BLaER1 (cell line): ENCODE measurements at regions not wholly inside any gene's neighbourhood (a gene's known extent, or its start where the extent isn't known, plus 50 kb on each side); places are given as distances from the start of the nearest gene placed in this dataset.

Experiments
- H3K27ac ChIP-seq: shearing (Covaris generic); formaldehyde crosslinking; 2 replicates; pipeline ENCODE4 v1.8.1; 2022
- H3K27me3 ChIP-seq: shearing (Covaris generic); formaldehyde crosslinking; 2 replicates; pipeline ENCODE4 v1.8.1; 2022
- H3K36me3 ChIP-seq: shearing (Covaris generic); formaldehyde crosslinking; 2 replicates; pipeline ENCODE4 v1.8.1; 2022
- H3K4me1 ChIP-seq: shearing (Covaris generic); formaldehyde crosslinking; 2 replicates; pipeline ENCODE4 v1.8.1; 2022
- H3K4me2 ChIP-seq: shearing (Covaris generic); formaldehyde crosslinking; 2 replicates; pipeline ENCODE4 v1.8.1; 2022
- H3K4me3 ChIP-seq: shearing (Covaris generic); formaldehyde crosslinking; 2 replicates; pipeline ENCODE4 v1.8.1; 2022
- H3K9ac ChIP-seq: shearing (Covaris generic); formaldehyde crosslinking; 2 replicates; pipeline ENCODE4 v1.8.1; 2022
- H3K9me3 ChIP-seq: shearing (Covaris generic); formaldehyde crosslinking; 2 replicates; pipeline ENCODE4 v1.8.1; 2022
- H4K20me1 ChIP-seq: shearing (Covaris generic); formaldehyde crosslinking; 2 replicates; pipeline ENCODE4 v1.8.1; 2022
- Cebpa-rat ChIP-seq: shearing (Covaris generic); IDR thresholded peaks from 2 replicates; pipeline ENCODE4 v1.8.1; 2022

DNA sequence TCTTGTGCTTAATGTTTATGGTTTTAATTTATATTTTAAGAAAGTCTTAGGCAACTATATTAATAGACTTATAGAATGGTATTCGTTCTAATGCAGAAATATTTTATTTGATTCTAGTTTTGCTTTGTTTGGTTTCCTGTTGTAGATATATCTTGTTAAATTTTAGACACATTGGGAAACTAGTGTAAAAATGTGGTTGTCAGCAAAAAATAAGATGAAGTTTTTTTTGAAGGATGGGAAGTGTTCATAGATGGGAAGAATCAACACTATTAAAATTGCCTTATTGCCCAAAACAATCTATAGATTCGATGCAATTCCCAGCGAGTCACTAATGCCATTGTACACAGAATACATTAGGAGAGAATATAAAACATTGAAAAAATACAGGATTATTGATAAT, 278.9 kb downstream of the ZWINT start:
- Histone ChIP-seq H3K27ac (no peak overlapping the region), H3K36me3 (no peaks in the 10 kb centered on the region), H3K4me2 (no peak overlapping the region), H3K4me1 (no peaks in the 10 kb centered on the region), H3K4me3 (no peak overlapping the region), H4K20me1 (no peaks in the 10 kb centered on the region), H3K9me3 (no peaks in the 10 kb centered on the region), H3K9ac (no peak overlapping the region), H3K27me3 (no peaks in the 10 kb centered on the region)
- no peak for TF ChIP-seq Cebpa-rat

DNA sequence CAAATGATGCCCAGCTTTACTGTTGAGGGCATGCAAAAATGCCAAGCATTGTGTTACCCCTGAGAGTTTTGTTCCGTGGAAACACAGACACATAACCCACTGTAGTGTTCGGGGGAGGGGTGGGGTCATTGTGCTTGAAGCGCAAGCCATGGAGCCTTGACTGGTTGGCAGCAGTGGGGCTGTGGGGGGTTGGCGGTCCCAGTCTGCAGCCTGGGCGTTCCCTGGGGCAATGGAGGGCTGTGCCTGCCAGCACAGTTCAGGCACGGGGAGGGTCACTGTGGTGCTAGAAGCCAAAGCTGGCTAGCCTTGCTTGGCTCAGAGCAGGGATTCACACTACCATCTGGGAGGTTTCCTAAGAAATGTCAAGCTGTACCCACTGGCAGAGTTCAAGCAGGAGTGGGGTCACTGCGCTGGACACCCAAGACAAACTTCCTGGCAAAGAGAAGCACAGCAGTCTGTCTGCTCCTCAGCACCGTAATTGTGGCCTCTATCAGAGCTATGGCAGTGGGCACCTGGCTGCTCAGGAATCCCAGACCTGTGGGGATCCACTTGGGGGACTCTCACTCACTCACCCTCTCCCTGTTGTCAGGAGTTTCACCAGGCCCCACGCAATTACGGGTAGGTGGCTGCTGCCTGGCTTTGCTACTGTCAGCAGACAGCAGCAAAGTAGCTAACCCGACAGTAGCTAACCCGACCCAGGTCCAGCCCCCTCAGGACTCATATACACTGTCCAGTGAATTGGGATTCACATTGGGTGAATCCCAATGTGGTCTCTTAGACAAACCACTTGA, 292.4 kb downstream of the ZWINT start:
- H3K9me3 ChIP-seq, result no peaks in the 10 kb centered on the region
- no peak overlapping the region for H3K4me3 ChIP-seq
- no peaks in the 10 kb centered on the region for H4K20me1 ChIP-seq
- H3K27ac ChIP-seq, result no peak overlapping the region
- no peak for TF ChIP-seq Cebpa-rat
- H3K4me1 ChIP-seq, result no peaks in the 10 kb centered on the region
- H3K27me3 ChIP-seq, result no peaks in the 10 kb centered on the region
- H3K36me3 ChIP-seq, result no peaks in the 10 kb centered on the region
- no peak overlapping the region for H3K9ac ChIP-seq
- H3K4me2 ChIP-seq, result no peak overlapping the region

DNA sequence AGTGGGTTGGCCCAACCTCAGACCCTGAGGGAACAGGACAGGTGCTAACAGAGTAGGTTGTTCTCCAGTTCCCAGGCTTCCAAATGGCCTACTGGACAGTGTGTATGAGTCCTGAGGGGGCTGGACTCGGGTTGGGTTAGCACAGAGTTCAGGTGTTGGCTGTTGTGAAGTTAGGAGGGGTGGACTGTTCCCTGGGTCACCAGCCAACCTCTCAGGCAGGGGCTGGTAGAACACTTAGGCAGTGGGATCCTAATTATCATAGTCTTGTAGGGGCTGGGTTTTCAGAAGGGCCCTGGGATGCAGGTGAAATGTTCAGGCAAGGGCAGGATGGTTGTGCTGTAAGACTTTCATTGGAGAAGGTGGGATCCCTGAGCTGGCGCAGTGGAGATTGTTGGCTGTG, 293.0 kb downstream of the ZWINT start:
- H3K36me3 ChIP-seq, result no peaks in the 10 kb centered on the region
- no peak overlapping the region for H3K4me3 ChIP-seq
- no peaks in the 10 kb centered on the region for H4K20me1 ChIP-seq
- no peaks in the 10 kb centered on the region for H3K9me3 ChIP-seq
- H3K27ac ChIP-seq, result no peak overlapping the region
- no peak overlapping the region for H3K4me2 ChIP-seq
- H3K9ac ChIP-seq, result no peak overlapping the region
- H3K4me1 ChIP-seq, result no peaks in the 10 kb centered on the region
- no peaks in the 10 kb centered on the region for H3K27me3 ChIP-seq
- no peak for TF ChIP-seq Cebpa-rat

DNA sequence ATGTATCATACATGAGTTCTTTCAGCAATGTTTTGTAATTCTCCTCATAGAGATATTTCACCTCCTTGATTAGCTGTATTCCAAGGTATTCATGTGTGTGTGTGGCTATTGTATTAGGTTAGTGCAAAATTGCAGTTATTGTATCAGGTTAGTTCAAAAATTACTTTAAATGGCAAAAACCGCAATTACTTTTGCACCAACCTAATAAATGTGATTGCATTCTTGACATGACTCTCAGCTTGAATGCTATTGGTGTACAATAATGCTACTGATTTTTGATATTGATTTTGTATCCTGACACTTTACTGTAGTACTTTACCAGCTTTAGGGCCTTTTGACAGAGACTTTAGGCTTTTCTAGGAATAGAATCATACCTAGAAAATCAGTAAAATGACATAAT, 297.4 kb downstream of the ZWINT start:
- Histone ChIP-seq H3K9me3 (no peaks in the 10 kb centered on the region), H3K4me1 (no peaks in the 10 kb centered on the region), H3K27me3 (no peaks in the 10 kb centered on the region), H3K4me2 (no peak overlapping the region), H3K36me3 (no peaks in the 10 kb centered on the region), H3K9ac (no peak overlapping the region), H3K27ac (no peak overlapping the region), H4K20me1 (no peaks in the 10 kb centered on the region), H3K4me3 (no peak overlapping the region)
- TF ChIP-seq Cebpa-rat, result no peak

DNA sequence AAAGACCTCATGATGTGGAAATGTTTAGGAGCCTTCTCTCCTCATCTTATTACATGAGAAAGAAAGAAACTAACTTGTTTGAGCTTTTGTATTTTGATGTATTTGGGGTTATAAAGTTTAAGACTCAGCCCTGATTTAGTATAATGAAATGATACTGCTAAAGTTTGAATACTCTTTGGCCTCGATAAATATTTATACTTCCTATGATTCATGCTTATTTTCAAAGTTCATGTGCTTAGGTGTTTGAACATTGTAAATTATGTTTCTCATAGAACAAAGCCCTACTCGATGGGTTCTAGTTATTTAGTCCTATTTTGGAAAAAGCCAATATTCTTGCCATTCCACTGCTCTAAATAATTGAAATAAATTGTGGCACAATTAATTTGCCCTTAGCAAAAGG, 303.2 kb downstream of the ZWINT start:
- Histone ChIP-seq H3K27ac (no peak overlapping the region), H4K20me1 (no peaks in the 10 kb centered on the region), H3K4me2 (no peak overlapping the region), H3K9me3 (no peaks in the 10 kb centered on the region), H3K4me3 (no peak overlapping the region), H3K4me1 (no peaks in the 10 kb centered on the region), H3K36me3 (no peaks in the 10 kb centered on the region), H3K9ac (no peak overlapping the region), H3K27me3 (no peaks in the 10 kb centered on the region)
- no peak for TF ChIP-seq Cebpa-rat

DNA sequence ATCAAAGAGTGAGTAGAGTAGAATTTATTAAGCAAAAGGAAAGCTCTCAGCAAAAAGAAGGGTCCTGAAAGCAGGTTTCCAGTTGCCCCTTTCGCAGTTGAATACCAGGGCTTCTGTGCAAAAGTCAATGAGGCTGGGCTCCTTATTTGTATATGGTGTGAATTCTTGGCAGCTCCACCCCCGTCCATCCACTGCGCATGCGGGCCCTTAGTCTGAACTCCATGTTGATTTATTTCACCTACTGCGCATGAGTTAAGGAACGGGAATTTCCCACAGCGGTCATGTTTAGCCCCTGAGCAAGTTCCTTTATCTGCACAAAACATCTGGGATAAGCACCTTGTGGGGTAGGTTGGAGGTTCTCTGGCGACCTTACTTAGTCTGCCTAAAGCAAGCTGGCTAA, 325.6 kb downstream of the ZWINT start:
- no peak overlapping the region for H3K4me3 ChIP-seq

DNA sequence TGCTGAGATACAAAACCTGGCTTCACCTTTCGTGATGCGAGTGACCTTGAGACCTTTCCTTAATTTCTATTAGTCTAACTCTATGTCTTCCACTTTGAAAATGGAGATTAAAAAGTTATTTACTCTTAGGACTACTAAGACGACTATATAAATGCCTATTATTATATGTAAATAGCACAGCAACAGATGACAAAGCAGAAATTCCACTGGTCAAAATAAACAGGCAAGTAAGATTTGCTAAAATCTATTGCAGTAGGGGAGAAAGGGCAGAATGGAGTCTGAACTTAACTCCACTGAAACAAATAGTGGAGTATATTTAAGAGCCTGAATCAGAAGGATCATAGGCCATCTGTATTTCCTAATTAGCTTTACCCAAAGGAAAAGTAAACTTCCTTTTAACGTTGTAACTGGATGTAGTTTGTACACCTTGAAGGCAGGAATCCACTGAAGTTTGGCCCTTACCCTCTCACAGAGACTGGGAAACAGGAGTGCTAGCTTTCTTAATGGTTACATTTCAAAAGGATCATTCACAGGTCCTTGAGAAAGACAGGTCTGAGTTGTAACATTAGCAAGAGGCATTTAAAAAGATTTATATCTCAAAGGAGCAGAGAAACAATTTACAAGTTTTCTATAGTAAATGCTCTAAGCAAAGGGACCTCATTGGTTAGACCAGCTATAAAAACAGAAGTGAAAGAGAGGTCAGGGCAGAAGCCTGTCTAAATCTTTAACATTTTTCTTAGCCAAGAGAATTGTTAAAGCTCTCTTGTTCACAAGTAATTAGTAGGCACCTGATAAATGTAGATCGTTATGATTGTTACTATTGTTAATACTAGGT, 332.5 kb downstream of the ZWINT start:
- H3K4me1 ChIP-seq, result no peaks in the 10 kb centered on the region
- H3K36me3 ChIP-seq, result no peaks in the 10 kb centered on the region
- H3K4me3 ChIP-seq, result no peak overlapping the region
- H3K4me2 ChIP-seq, result no peak overlapping the region
- H3K9ac ChIP-seq, result no peak overlapping the region
- no peaks in the 10 kb centered on the region for H4K20me1 ChIP-seq
- H3K9me3 ChIP-seq, result no peaks in the 10 kb centered on the region
- no peaks in the 10 kb centered on the region for H3K27me3 ChIP-seq
- no peak overlapping the region for H3K27ac ChIP-seq
- TF ChIP-seq Cebpa-rat, result no peak

More for the DNA sequence above, 325.6 kb downstream of the ZWINT start:
- Histone ChIP-seq H3K9ac (no peak overlapping the region), H3K9me3 (no peaks in the 10 kb centered on the region), H4K20me1 (no peaks in the 10 kb centered on the region), H3K4me2 (no peak overlapping the region), H3K36me3 (no peaks in the 10 kb centered on the region), H3K27ac (no peak overlapping the region), H3K27me3 (no peaks in the 10 kb centered on the region), H3K4me1 (no peaks in the 10 kb centered on the region)
- TF ChIP-seq Cebpa-rat, result no peak

DNA sequence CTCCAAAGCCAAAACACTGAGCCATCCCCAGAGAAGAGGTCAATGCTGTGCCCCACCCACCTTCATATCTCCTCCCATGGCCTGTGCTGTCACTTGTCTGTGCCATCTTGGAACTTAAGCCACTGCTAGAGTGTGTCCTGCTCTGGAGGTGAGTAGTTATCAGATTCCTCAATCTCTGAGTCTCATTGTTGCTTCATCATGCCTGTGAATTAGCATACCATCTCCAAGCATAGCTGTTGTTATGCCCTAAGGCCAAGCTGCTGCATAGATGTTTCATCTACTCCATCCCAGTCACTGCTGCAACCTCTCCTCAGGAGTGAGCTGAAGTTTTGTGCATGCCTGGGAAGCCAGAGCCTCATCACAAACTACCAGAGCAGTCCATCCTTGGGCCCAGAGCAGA, 349.0 kb downstream of the ZWINT start:
- H3K9me3 ChIP-seq, result no peaks in the 10 kb centered on the region
- no peak for TF ChIP-seq Cebpa-rat
- H3K4me2 ChIP-seq, result no peak overlapping the region
- H3K27me3 ChIP-seq, result no peaks in the 10 kb centered on the region
- no peak overlapping the region for H3K27ac ChIP-seq
- no peak overlapping the region for H3K4me3 ChIP-seq
- no peaks in the 10 kb centered on the region for H4K20me1 ChIP-seq
- no peaks in the 10 kb centered on the region for H3K4me1 ChIP-seq
- no peaks in the 10 kb centered on the region for H3K36me3 ChIP-seq
- no peak overlapping the region for H3K9ac ChIP-seq

DNA sequence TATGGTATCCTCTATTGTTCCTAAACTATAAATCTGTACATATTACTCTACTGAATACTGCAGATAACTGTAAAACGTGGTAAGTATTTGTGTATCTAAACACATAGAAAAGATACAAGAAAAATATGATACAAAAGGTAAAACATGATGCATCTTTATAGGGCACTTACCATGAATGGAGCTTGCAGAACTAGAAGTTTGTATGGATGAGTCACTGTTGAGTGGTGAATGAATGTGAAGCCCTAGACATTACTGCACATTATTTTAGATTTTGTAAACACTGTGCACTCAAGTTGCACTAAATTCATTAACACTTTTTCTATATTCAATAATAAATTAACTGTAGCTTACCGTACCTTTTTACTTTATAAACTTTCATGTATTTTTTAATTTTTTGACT, 357.5 kb downstream of the ZWINT start:
- H3K27ac ChIP-seq, result no peak overlapping the region
- H4K20me1 ChIP-seq, result no peaks in the 10 kb centered on the region
- H3K9ac ChIP-seq, result no peak overlapping the region
- no peaks in the 10 kb centered on the region for H3K9me3 ChIP-seq
- no peaks in the 10 kb centered on the region for H3K27me3 ChIP-seq
- no peaks in the 10 kb centered on the region for H3K36me3 ChIP-seq
- H3K4me2 ChIP-seq, result no peak overlapping the region
- no peaks in the 10 kb centered on the region for H3K4me1 ChIP-seq
- no peak overlapping the region for H3K4me3 ChIP-seq
- no peak for TF ChIP-seq Cebpa-rat

DNA sequence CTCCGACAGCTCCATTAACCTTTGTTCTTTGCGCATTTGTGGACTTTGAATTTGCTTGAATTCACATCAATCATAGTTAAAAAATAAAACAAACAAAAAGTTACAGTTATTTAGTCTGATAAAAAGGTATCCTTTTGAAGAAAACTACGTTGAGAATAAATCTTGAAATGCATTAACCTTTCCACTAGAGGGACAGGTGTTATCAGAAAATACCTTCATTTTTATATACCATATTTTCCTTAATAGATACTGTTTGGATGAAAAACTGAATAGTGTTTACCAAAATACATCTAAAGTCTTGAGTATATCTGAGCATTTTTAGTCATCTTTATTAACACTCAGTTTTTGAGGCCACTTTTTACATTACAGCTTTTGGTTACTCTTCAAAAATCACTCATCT, 371.9 kb downstream of the ZWINT start:
- no peak overlapping the region for H3K9ac ChIP-seq
- no peak overlapping the region for H3K4me3 ChIP-seq
- no peaks in the 10 kb centered on the region for H3K36me3 ChIP-seq
- no peak overlapping the region for H3K4me2 ChIP-seq
- no peak overlapping the region for H3K27ac ChIP-seq
- no peaks in the 10 kb centered on the region for H3K27me3 ChIP-seq
- no peaks in the 10 kb centered on the region for H3K4me1 ChIP-seq
- no peaks in the 10 kb centered on the region for H4K20me1 ChIP-seq
- H3K9me3 ChIP-seq, result no peaks in the 10 kb centered on the region
- TF ChIP-seq Cebpa-rat, result no peak
